ENCODE measurements at regions not wholly inside any gene's neighbourhood (a gene's known extent, or its start where the extent isn't known, plus 50 kb on each side); places are given as distances from the start of the nearest gene placed in this dataset.

DNA sequence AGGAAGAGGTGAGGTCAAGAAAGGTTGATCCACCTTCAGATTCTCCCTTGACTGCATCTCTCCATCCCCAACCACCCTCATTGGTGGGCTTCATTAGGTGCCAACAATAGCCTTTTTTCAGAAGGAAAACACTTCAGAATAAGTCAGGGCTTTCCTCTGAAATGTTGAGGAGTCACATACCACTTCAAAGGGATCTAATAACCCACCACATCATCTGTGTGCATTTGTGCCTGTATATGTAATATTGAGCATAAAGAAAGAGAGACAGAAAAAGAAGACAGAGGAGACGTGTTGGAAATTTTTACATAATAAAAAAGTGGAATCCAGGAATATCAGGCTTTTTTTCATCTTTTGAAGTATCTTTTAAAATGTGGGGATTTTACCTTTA is 209.1 kb upstream of the SLC7A11 start:
- TF ChIP-seq YY1 (IDR thresholded peaks at IDR 0.05; ENCODE audit: insufficient read depth, insufficient read length) (no peak), ZNF274 (IDR thresholded peaks at IDR 0.05; ENCODE audit: low read depth, low read length) (no peak), SUZ12 (IDR thresholded peaks at IDR 0.05; ENCODE audit: extremely low read depth, insufficient read depth, insufficient read length) (no peak)
